Activated CD4-positive, alpha-beta memory T cell treated with anti-CD3 and anti-CD28 coated beads, Interleukin-2, amount 10 ng/mL, durations not matched to agents 7 days and 5 days (primary cell): ENCODE measurements at regions not wholly inside any gene's neighbourhood (a gene's known extent, or its start where the extent isn't known, plus 50 kb on each side); places are given as distances from the start of the nearest gene placed in this dataset.

ENCODE experiments used
- CTCF ChIA-PET: fragments of 350-600 bp; sonication (Branson Sonifier 250); formaldehyde crosslinking; loops from one replicate; lab custom pipeline; 2021; ENCODE audit warnings: antibody characterized with exemption, inconsistent platforms; lab: Charles Lee
- POLR2A ChIA-PET: fragments of 350-600 bp; sonication (Branson Sonifier 250); formaldehyde crosslinking; loops from one replicate; lab custom pipeline; 2021; ENCODE audit warnings: antibody characterized with exemption; lab: Charles Lee
- DNase-seq: peaks from one replicate; pipeline ENCODE4 v3.0.0-alpha.2; 2020
- H3K27ac Mint-ChIP-seq: one replicate; pipeline ENCODE4 v1.8.0; 2021; ENCODE audit warnings: mild to moderate bottlenecking, mixed read lengths
- H3K27me3 Mint-ChIP-seq: one replicate; pipeline ENCODE4 v1.8.0; 2021; ENCODE audit warnings: mixed read lengths
- H3K36me3 Mint-ChIP-seq: one replicate; pipeline ENCODE4 v1.8.0; 2021; ENCODE audit warnings: low read depth, mixed read lengths
- H3K4me1 Mint-ChIP-seq: one replicate; pipeline ENCODE4 v1.8.0; 2021; ENCODE audit warnings: mixed read lengths
- H3K4me3 Mint-ChIP-seq: one replicate; pipeline ENCODE4 v1.8.0; 2021; ENCODE audit warnings: mild to moderate bottlenecking, mixed read lengths
- H3K9me3 Mint-ChIP-seq: one replicate; pipeline ENCODE4 v1.8.0; 2021; ENCODE audit warnings: mixed read lengths

DNA sequence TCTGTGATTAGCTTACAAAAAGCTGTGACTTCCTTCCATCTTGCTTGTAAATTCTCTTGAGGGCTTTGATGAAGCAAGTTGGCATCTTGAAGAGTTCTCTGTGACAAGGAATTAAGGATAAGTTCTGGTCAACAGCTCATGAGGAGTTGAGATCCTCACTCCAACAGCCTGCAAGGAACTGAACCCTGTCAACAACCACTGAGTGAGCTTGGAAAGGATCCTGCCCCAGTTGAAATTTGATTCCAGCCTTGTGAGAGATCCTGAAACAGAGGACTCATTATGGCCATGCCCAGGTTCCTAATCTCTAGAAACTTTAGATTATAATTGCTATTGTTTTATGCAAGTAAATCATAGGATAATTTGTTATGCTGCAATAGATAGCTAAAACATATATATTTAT, 133.7 kb downstream of the PTCHD4 start:
- ChIA-PET CTCF (no interaction called here), POLR2A (no interaction called here)
- no peaks in the 10 kb centered on the region for H3K9me3 Mint-ChIP-seq

DNA sequence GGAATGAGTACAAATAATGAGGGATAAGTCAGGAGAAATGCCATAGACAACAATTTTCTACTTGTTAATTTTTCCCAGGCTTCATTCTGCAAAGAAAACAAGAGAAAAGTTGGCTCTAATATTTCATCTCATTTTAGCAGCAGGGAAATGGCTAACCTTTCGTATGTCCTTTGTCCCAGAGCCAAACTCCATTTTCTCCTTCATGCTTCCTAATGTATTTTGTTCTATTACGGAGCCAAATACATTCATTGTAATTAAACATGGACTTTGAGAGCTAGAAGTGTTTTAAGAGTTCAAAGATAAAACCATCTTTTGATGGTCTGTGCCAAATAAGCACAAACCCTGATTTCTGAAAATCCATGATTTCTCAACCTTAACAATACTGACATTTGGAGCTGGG, 136.9 kb downstream of the PTCHD4 start:
- Mint-ChIP-seq H3K4me3 (no peak overlapping the region), H3K27ac (no peak overlapping the region), H3K36me3 (no peaks in the 10 kb centered on the region), H3K4me1 (no peaks in the 10 kb centered on the region), H3K9me3 (no peaks in the 10 kb centered on the region), H3K27me3 (no peaks in the 10 kb centered on the region)
- ChIA-PET CTCF (no interaction called here), POLR2A (no interaction called here)
- DNase-seq: no peak

More for the DNA sequence above, 133.7 kb downstream of the PTCHD4 start:
- H3K36me3 Mint-ChIP-seq: no peaks in the 10 kb centered on the region
- DNase-seq: no peak
- H3K4me1 Mint-ChIP-seq: no peaks in the 10 kb centered on the region
- no peak overlapping the region for H3K27ac Mint-ChIP-seq
- no peak overlapping the region for H3K4me3 Mint-ChIP-seq
- H3K27me3 Mint-ChIP-seq: no peaks in the 10 kb centered on the region

DNA sequence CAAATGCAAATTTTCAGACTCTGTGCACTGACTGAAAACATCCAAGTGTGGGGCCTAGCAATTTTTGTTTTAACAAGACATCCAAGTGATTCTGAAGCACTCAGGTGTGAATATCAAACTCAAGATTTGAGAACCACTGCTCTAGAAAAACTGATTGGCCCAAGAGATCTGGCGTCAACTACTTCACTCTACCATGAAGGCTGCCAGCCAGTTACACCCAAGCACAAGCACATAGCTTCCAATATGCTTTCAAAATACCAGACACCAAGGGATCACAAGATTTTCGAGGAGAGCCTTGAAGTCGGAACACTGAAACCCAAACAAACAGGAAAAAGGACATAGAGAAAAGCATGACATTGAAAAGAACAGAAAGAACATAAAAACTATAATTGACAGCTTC, 140.2 kb downstream of the PTCHD4 start:
- H3K27ac Mint-ChIP-seq: no peak overlapping the region
- no peaks in the 10 kb centered on the region for H3K36me3 Mint-ChIP-seq
- H3K4me3 Mint-ChIP-seq: no peak overlapping the region
- H3K27me3 Mint-ChIP-seq: no peaks in the 10 kb centered on the region
- CTCF ChIA-PET: no interaction called here
- H3K4me1 Mint-ChIP-seq: no peaks in the 10 kb centered on the region
- H3K9me3 Mint-ChIP-seq: no peaks in the 10 kb centered on the region
- POLR2A ChIA-PET: no interaction called here
- DNase-seq: no peak

DNA sequence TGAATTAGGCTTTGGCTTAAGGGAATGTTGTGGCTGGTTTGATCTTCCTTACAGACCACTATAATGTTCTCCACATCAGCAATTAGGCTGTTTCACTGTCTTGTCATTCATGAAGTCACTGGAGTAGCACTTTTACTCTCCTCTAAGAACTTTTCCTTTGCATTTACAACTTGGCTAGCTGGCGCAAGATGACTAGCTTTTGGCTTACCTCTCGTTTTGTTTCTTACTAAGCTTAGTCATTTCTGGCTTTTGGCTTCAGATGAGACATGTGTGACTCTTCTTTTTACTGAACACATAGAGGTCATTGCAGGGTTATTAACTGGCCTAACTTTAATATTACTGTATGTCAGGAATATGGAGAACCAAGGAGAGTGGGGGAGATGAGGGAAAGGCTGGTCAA, 143.2 kb downstream of the PTCHD4 start:
- Mint-ChIP-seq H3K4me3 (no peak overlapping the region), H3K4me1 (no peaks in the 10 kb centered on the region), H3K9me3 (no peaks in the 10 kb centered on the region), H3K36me3 (no peaks in the 10 kb centered on the region), H3K27me3 (no peaks in the 10 kb centered on the region), H3K27ac (no peak overlapping the region)
- ChIA-PET CTCF (no interaction called here), POLR2A (no interaction called here)
- no peak for DNase-seq

DNA sequence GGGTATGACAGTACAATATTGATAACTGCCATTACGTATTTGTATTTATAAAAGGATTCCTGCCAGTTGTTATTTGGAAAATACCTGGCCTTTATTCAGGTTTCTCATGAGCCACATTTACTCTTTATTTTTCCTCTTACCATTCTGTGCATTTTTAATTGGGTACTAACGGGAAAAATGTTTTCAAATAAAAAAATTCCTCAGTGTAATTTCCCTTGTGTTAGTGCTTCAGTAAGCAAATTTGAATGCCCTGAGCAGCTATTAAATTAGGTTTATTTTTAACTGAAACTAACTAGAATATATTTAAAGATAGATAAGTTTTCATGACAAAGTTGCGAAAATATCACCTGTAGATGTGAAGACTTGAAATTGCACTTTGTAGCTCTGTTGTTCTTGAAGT, 146.0 kb downstream of the PTCHD4 start:
- H3K4me3 Mint-ChIP-seq: no peak overlapping the region
- CTCF ChIA-PET: no interaction called here
- no peaks in the 10 kb centered on the region for H3K4me1 Mint-ChIP-seq
- no peak for DNase-seq
- POLR2A ChIA-PET: no interaction called here
- H3K27ac Mint-ChIP-seq: no peak overlapping the region
- no peaks in the 10 kb centered on the region for H3K9me3 Mint-ChIP-seq
- no peaks in the 10 kb centered on the region for H3K27me3 Mint-ChIP-seq
- no peaks in the 10 kb centered on the region for H3K36me3 Mint-ChIP-seq

DNA sequence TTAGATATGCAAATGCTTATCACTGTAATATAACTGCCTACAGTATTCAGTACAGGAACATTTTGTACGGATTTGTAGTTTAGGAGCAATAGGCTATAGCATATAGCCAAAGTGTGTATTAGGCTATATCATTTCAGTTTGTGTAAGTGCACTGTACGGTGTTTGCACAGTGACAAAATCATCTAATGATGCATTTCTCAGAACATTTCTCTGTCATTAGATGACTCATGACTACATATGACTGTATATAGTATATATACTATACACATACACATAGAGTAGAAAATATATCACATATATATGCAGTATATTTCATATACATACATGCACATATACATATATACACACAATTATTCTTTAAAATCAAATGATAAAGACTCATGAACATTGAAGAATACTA, 158.4 kb downstream of the PTCHD4 start:
- H3K27me3 Mint-ChIP-seq: no peaks in the 10 kb centered on the region

DNA sequence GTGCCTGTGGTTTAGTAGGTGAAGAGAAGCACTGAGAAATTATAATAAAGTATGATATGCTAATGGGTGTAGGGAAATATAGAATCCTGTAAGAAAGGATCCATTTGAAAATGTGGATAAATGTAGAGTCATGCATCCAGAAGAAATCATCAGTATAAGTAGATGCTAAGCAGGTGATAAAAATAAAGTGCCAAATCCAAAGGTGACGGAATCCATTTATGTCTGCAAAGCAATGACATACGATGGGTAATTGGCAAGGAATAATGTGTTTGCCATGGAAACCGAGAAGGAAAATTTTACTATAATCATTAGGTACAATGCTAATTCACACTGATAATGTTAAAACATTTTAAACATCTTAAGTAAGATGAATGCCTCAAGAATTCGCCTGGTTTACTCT, 163.0 kb downstream of the OPN5 start:
- POLR2A ChIA-PET: no interaction called here

More for the DNA sequence above, 158.4 kb downstream of the PTCHD4 start:
- no peaks in the 10 kb centered on the region for H3K4me1 Mint-ChIP-seq
- no peaks in the 10 kb centered on the region for H3K36me3 Mint-ChIP-seq
- DNase-seq: no peak
- no peak overlapping the region for H3K27ac Mint-ChIP-seq
- no peak overlapping the region for H3K4me3 Mint-ChIP-seq
- POLR2A ChIA-PET: no interaction called here
- H3K9me3 Mint-ChIP-seq: no peaks in the 10 kb centered on the region
- CTCF ChIA-PET: no interaction called here

DNA sequence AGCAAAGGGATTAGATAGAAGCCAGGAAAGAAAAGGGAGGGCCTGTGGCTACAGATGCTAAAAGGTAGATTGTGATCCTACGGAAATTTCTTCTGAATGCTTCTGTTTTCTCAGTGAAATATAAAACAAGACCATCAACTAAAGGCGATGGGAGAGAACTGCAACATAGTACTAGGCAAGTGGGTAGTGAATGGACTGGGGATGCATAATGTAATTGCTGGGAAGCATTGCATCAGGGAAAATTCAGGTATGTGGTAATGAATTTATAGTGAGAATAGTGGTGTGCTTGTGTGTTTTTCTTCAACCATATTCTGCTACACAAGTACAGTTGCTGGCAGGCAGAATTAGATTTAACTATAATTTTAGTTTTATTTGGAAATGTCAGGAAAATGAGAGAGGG, 156.6 kb downstream of the OPN5 start:
- Mint-ChIP-seq H3K9me3 (no peaks in the 10 kb centered on the region), H3K27me3 (no peaks in the 10 kb centered on the region), H3K4me3 (no peak overlapping the region), H3K36me3 (no peaks in the 10 kb centered on the region), H3K4me1 (no peaks in the 10 kb centered on the region), H3K27ac (no peak overlapping the region)
- CTCF ChIA-PET: no interaction called here
- DNase-seq: no peak
- POLR2A ChIA-PET: no interaction called here

More for the DNA sequence above, 163.0 kb downstream of the OPN5 start:
- no peaks in the 10 kb centered on the region for H3K27me3 Mint-ChIP-seq
- H3K36me3 Mint-ChIP-seq: no peaks in the 10 kb centered on the region
- CTCF ChIA-PET: no interaction called here
- H3K4me3 Mint-ChIP-seq: no peak overlapping the region
- no peak for DNase-seq
- no peak overlapping the region for H3K27ac Mint-ChIP-seq
- H3K9me3 Mint-ChIP-seq: no peaks in the 10 kb centered on the region
- no peaks in the 10 kb centered on the region for H3K4me1 Mint-ChIP-seq

DNA sequence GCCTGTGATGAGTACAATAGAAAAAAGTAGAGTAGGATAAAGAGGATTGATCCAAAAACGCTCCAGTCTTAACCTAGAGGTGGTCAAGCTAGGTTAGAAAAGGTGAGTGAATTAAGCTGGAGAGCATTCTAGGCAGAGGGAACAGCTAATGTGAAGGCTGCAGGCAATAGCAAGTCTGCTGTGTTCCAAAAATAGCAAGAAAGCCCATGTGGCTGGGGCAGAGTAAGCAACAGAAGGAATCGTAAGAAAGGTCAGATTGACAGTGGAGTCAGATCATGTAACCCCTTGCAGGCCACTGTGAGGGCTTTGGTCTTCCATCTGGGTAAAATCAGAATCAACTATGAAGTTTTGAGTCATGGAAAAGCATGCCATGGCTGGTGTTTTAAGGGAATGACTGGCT, 155.0 kb downstream of the OPN5 start:
- H3K27me3 Mint-ChIP-seq: no peaks in the 10 kb centered on the region
- POLR2A ChIA-PET: no interaction called here
- no peak for DNase-seq
- CTCF ChIA-PET: no interaction called here
- H3K4me1 Mint-ChIP-seq: no peaks in the 10 kb centered on the region
- no peak overlapping the region for H3K4me3 Mint-ChIP-seq
- H3K36me3 Mint-ChIP-seq: no peaks in the 10 kb centered on the region
- no peak overlapping the region for H3K27ac Mint-ChIP-seq
- H3K9me3 Mint-ChIP-seq: no peaks in the 10 kb centered on the region

DNA sequence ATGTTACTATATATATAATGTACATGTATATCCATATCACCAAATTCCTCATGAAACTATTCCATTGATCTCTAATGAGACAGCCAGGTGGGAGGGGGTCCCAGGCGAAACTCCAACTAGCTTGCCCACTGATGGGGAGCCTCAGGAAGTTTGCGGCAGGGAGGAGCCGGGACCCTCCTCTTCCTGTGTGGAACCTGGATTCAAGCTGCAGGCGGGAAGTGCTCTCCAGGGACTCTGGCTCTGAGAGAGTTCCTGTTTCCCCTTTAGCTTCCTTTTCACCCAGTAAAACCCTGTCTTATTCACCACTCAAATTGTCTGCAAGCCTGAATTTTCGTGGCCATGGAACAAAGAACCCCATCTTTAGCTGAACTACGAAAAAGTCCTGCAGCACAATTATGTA, 152.2 kb downstream of the OPN5 start:
- POLR2A ChIA-PET: no interaction called here
- H3K9me3 Mint-ChIP-seq: no peaks in the 10 kb centered on the region
- H3K4me1 Mint-ChIP-seq: no peaks in the 10 kb centered on the region
- CTCF ChIA-PET: no interaction called here
- no peak for DNase-seq
- H3K27ac Mint-ChIP-seq: no peak overlapping the region
- no peaks in the 10 kb centered on the region for H3K36me3 Mint-ChIP-seq
- H3K27me3 Mint-ChIP-seq: no peaks in the 10 kb centered on the region
- H3K4me3 Mint-ChIP-seq: no peak overlapping the region

DNA sequence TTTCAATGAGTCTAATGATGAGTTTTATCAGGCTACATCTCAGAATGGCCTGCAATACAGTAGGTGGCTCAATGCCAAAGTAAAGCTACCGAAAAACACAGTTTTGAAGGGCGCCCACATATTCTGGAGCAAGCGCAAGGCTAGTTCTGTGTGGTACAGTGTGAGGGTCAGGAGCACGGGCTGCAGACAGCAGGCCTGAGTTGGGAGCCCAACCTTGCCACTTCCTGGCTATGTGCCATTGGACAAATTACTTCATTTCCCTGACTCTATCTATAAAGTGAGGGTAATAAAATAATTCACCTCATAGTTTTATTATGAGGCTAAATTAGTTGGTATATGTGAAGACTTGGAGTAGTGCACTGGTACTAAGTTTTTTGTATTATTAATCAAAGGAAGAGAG, 150.7 kb downstream of the OPN5 start:
- H3K4me1 Mint-ChIP-seq: no peaks in the 10 kb centered on the region
- no peaks in the 10 kb centered on the region for H3K27me3 Mint-ChIP-seq
- H3K36me3 Mint-ChIP-seq: no peaks in the 10 kb centered on the region
- no peak overlapping the region for H3K4me3 Mint-ChIP-seq
- POLR2A ChIA-PET: no interaction called here
- CTCF ChIA-PET: no interaction called here
- DNase-seq: no peak
- no peaks in the 10 kb centered on the region for H3K9me3 Mint-ChIP-seq
- H3K27ac Mint-ChIP-seq: no peak overlapping the region

DNA sequence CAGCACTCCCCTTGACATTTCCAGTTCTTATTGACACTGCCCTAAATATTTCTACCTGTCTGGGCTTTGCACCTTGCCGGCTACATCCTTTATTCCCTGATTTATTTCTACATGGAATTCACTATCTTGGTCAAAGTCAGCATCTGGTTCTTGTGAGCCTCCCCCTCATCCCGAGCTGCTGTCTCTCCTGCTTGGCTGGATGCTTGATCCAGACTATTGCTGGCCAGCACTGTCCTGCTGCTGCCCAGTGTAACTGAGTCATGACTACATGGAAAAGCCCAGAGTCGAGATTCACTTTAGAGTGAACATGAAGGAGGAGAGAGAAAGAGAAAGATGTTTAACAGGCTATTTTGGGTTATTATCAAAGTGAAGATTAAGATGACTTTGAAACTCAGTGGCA, 142.2 kb downstream of the OPN5 start:
- H3K4me3 Mint-ChIP-seq: no peak overlapping the region
- H3K27ac Mint-ChIP-seq: no peak overlapping the region
- ChIA-PET CTCF (no interaction called here), POLR2A (no interaction called here)
- no peaks in the 10 kb centered on the region for H3K4me1 Mint-ChIP-seq
- H3K9me3 Mint-ChIP-seq: no peaks in the 10 kb centered on the region
- no peaks in the 10 kb centered on the region for H3K36me3 Mint-ChIP-seq
- no peaks in the 10 kb centered on the region for H3K27me3 Mint-ChIP-seq
- DNase-seq: no peak

DNA sequence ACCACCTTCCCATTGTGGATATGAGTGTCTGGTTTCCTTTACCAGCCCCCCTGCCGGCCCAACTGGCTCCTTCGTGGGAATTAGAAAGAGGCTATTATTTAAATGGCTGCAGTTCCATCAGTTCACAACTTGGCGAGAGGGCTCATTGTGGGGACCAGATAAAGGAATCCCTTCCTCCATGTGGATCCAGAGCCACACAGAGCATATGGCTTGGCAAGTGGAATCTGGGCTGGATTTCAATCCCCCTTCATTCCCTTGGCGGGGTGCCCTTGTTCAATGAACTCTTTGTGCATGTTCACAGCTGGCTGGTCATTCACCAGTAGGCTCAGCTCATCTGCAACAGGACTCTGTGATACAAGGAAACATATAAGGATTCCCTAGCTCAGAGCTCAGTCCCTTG, 140.6 kb downstream of the OPN5 start:
- H3K4me1 Mint-ChIP-seq: no peaks in the 10 kb centered on the region
- ChIA-PET CTCF (no interaction called here), POLR2A (no interaction called here)
- no peak overlapping the region for H3K27ac Mint-ChIP-seq
- no peaks in the 10 kb centered on the region for H3K27me3 Mint-ChIP-seq
- no peak overlapping the region for H3K4me3 Mint-ChIP-seq
- H3K36me3 Mint-ChIP-seq: no peaks in the 10 kb centered on the region
- H3K9me3 Mint-ChIP-seq: no peaks in the 10 kb centered on the region
- DNase-seq: no peak

DNA sequence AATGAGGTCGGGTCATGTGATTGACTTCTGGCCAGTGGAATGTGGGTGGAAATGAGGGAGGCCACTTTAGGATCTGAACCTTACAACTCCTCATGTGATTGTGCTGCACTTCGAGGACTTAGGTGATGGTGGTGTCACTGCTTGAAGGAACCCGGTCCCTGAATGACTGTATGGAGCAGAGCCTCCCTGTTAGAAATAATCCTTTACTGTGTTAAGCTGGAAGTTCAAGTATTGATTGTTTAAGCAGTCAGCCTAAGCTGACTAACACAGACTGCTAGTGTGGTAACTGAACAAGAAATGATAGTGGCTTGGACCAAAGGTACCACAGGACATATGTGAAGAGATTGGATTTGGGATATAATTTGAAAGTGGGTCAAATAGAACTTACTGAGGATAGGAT, 138.0 kb downstream of the OPN5 start:
- no peak overlapping the region for H3K4me3 Mint-ChIP-seq
- H3K27ac Mint-ChIP-seq: no peak overlapping the region
- H3K27me3 Mint-ChIP-seq: no peaks in the 10 kb centered on the region
- CTCF ChIA-PET: no interaction called here
- POLR2A ChIA-PET: no interaction called here
- H3K9me3 Mint-ChIP-seq: no peaks in the 10 kb centered on the region
- H3K4me1 Mint-ChIP-seq: no peaks in the 10 kb centered on the region
- no peaks in the 10 kb centered on the region for H3K36me3 Mint-ChIP-seq
- DNase-seq: no peak

DNA sequence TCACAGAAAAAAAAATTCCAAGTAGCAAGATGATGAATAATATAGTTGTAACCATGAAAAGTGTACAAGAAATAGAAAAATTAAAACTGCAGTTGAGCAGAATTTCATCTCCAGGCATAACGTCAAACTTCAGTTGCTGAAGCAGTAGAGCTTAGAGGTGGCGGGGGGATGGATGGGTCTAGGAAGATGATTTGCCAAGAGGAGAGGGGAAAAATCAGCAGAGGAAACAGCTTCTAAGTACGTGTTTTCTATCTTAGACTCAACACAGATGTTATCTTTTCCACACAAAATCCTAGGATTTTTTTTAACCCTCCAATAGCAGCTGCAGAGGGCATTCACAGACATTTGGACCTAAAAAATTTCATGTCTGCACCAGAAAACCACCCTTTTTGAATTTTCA, 136.0 kb downstream of the OPN5 start:
- H3K4me3 Mint-ChIP-seq: no peak overlapping the region

More for the DNA sequence above, 136.0 kb downstream of the OPN5 start:
- H3K36me3 Mint-ChIP-seq: no peaks in the 10 kb centered on the region
- POLR2A ChIA-PET: no interaction called here
- no peaks in the 10 kb centered on the region for H3K4me1 Mint-ChIP-seq
- H3K27me3 Mint-ChIP-seq: no peaks in the 10 kb centered on the region
- DNase-seq: no peak
- H3K9me3 Mint-ChIP-seq: no peaks in the 10 kb centered on the region
- no peak overlapping the region for H3K27ac Mint-ChIP-seq
- CTCF ChIA-PET: no interaction called here
